GM18499 (cell line): ENCODE measurements at regions not wholly inside any gene's neighbourhood (a gene's known extent, or its start where the extent isn't known, plus 50 kb on each side); places are given as distances from the start of the nearest gene placed in this dataset.

Experiments used
- ATAC-seq: cut with Tn5 transposase; IDR thresholded peaks from one replicate; pipeline ENCODE4 v1.9.1; 2021; ENCODE audit warnings: moderate number of reproducible peaks; ENCODE audit not compliant: insufficient read depth, unreplicated experiment

DNA sequence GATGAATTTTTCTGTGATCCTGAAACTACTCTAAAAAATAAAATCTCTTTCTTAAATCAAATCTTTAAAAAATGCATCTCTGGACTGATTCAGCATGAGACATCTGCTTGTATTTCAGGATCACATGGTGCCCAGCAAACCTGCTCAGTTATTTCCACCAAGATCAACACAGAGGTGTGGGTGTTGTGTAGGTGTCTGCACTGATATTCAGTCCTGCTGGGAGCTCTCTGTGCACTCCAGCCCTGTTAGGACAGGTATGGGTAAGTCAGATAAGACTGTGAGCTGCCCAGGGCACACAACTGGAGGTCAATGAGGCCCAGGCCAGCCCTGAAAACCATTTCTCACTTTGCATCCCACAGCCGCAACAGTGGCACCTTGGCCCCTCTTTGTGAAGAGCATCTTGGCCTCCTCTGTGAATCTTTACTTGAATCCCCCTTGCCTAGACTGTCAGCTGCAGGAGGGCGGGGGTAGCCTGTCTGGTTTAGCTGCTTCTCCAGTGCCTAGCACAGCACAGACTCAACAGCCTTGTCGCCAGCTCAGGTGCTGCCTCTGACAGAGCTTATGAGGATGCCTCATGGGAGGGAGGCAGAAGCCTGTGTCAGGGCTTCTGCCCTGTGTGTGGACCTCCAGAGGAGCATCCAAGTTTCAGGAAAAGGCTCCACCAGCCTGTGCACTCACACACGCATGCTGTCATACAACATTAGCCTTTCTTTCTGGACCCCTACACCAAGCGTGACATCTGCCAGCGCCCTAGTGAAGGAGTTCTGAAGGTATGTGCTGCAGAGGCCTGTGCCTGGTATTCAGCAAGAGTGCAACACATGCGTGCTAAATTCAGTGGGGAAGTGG is 187.6 kb upstream of the CST7 start:
- ATAC-seq = no peak

DNA sequence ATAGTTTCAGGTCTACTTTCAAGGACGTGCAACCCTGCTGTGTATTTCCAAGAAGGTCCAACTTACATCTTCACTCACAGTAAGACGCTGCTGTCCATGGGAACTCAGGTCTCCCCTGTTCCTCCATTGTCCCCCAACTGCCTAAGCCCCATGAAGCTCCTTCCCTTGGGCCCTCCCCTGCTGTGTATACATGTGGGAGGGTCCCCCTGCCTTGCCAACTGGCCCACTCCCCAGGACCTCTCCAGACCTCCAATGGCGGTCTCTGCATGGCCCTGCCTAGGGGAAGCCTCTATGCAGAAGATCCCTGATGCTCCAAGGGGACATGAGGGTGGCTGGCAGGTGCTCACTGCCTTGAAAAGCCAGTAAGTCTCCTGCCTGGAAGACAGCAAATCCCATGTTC is 186.7 kb upstream of the CST7 start:
- ATAC-seq = no peak

DNA sequence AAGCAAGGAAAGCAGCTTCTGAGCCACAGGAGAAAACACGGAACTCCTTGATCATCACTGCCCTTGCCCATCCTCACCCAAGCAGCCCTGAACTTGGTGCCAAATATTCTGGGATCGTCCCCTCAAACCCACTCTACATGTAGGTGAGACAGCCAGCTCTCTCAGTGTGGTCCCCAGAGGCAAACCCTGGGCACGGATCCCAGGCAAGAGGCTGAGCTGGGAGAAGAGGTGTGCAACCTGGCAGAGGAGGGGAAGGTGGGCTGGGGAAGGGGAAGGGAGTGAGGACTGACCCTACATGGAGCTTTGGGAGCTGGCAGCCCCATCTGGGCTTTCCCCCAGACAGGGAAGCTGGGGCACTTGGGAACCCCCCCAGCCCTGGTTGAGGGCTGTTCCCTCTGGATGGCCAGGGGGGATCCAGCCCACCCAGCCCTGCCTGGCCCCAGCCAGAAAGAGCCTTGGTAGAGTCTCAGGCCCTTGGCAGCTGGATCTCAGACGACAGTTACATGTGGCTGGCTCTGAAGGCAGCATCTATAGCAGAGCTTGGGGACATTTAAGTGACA is 186.2 kb upstream of the CST7 start:
- no peak for ATAC-seq

DNA sequence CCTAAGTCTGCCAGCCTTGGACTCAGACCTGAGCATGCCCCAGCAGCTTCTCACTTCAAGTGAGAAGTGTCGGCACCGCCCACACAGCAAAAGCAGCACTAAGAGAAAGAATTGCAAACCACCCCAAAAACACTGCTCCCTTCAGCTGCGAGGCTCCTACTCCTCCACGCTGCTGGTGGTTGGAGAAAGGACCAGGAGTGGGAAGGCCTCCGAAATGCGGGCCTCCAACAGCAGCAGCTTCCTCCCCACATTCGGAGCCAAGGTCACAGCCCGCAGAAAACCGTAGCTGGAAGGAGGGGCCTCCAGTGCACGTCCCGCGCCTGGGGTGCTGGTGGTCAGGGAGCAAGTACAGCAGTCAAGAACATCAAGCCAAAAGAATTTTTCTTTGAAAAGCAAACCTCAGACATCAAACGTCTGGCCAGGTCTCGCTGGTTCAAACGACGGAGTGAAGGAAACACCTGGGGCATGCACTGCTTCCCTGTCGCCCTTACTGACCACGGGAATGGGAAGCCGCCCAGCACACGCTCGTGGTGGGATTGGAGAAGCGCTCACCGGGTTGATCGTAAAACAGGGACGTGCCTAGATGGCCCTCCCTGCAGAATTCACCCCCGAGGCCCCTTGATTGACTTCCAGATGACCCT is 185.6 kb upstream of the CST7 start:
- no peak for ATAC-seq

DNA sequence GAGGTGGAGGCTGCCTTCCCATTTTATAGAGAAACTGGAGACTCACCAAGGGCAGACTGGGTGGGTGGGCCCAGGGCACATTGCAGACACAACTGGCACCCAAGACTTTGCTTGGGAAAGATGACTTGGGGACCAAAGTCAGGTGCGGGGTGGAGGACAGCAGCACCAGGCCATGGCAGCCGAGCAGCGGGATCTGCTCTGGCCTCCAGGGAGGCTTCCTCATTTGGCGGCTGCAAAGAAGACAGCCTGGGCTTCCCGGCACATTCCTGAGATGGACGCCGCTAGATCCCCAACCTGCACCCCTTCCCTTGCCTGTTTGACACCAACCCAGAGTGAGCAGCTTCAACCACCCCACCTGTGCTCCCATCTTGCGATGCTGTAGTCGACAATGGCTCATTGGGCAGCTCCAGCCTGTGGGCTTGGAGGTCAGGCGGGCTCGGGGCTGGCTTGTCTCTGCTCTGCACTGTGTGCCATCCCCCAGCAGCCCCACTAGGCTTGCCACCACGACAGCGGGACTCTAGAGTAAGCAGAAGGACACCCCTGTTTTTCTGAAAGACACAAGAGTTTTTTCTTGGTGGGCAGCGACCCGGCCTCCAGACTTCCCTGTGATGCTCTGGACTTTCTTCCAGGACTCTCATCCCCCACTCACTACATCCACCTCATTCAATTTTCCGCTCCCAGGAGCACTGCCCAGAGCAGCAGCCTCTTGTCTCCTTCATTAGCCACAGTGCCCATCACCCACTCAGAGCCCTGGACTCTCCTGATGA is 184.9 kb upstream of the CST7 start:
- ATAC-seq = no peak

DNA sequence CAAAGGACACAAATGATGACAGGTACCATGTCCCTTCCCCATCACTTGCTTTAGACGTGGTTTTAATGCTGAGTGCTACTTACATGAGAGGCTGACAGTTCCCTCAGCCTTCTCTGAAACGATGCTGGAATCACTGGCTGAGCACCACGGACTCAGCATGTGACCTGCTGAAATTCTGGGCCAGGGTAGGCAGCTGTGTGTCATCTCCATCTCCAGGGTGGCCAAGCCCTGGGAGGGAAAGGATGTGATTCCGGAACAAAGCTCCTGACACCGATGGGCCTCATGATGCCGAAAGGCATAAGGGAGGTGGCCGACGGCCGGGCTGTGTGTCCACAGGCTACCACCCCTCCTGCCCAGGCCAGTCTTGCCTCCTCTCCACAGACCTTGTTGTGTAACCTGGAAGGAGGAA is 184.3 kb upstream of the CST7 start:
- ATAC-seq = no peak

DNA sequence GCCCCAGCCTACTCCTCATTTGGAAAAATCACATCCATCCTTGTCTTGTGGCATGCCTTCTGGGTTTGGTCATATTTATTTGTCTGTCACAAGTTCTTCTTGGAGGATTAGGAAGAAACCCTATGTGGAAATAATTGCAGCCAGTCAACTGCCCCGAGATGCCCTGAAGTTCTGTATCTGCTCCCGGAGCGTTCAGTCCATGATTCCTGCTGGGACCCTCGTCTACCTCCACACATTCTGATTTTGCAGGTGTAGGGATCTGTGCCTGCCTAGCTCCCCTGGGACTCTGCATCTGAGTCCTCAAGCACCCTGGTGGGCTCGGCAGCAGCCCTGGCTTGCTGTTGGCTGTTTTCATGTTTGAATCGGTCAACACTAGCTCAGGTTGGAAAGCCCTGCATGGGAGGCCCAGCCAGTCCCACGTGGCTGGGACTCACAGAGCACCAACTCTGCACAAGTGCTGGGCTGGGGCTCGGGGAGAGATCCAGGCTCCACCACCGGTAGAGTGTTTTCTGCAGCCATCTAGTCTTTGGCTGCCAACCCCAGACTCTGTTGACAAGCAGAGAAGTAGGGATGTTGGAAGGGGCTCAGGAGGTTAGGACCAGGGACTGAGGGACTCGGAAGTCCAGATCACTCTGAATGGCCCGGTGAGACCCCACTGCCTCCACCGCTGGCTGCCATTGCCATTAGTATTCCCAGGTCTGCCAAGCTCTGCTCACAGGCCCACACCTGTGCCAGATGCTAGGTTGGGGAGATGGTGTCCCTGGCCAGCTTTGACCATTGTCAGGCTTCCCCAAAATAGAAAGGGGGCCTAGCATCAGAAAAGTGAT is 183.5 kb upstream of the CST7 start:
- no peak for ATAC-seq

DNA sequence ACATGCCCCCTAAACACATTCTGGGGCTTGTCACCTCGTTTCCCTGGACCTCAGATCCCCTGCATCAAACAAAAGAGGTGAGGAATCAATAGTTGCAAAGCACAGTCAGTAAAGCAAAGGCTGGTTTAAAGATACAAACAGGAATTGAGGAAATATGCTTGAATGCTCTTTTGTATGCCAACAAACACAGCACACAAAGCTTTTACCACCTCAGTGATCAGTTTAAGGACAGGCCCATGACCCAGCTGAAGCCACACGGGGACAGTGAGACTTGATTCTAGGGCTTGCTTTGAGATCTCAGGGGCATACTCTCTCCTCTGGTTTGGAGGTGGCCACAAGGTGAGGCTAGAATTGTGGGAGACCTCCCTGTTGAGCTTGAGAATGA is 182.9 kb upstream of the CST7 start:
- ATAC-seq = no peak

DNA sequence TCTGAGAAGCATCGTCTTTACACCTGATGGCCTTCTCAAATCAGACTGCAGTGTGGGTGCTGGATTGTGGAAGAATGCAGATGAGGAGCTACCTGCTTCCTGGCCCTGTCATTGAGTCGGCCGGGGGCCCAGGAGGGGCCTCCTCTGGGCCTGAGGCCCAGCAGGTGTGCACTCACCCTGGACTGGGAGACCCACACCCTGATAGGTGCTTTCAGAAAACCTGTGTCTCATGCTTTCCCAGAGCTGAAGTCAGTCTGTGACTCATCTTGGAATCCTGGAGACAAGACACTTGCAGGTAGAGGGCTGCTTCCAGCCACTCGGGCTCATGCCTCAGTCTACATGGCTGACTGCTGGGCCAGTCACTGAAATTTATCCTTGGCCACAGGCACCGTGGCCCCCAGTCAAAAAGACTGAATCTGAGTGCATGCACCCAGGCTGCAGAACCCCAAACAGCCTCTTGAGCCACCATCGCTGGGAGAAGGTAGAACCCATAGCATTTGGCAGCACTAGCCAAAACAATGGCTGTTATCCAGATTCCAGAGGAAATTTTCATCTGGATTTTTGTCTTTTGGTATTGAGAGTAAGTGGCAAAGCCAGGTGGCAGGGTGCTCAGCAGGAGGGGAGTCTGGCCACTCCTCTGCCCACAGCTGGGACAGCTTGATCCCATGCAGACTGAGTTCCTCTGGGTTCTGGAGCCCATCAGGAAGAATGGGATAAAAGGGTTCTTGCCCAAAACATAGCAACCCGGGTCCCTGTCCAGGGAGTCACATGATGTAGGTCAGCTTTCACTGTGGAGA is 182.0 kb upstream of the CST7 start:
- ATAC-seq = no peak

DNA sequence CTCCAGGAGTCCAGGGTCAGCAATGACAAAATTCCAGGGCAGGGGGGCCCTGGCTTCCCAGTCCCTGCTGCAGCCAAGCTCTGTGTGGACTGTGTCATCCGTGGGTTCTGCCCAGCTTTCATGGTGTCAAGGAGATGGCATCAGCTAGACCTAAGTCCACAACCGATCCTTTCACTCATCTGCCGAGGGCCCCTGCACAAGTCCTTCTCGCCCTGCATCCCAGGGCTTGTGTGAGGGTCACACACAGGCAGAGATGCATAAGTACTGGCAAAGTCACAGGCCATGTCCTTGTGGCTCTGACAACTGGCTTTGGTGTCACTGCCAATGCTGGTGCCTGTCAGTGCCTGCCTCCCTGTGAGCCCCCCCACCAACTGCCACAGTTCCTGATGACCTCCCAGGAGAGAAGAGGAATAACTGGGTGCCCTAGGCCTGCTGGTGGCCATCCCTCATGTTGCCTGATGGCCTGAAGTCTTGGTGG is 181.4 kb upstream of the CST7 start:
- ATAC-seq = no peak

DNA sequence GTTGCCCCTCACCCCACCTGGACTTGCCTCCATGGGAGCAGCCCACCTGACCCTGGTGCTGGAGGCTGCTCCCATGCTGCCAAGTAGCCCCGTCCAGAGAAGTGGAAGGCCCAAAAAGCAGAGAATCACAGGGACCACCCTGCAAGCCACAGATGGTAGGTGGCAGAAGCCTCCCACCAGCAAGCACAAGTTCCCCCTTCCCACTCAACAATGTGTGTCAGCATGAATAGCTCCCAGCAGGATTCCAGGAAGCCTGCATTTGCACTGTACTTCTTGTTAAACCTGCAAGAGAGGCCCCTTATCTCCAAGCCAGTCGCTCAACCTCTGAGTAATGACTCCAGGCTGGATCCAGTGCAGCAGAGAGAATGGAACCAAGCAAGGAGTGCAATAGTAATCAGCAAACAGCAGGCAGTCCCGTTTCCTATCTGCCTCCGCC is 180.8 kb upstream of the CST7 start:
- no peak for ATAC-seq

DNA sequence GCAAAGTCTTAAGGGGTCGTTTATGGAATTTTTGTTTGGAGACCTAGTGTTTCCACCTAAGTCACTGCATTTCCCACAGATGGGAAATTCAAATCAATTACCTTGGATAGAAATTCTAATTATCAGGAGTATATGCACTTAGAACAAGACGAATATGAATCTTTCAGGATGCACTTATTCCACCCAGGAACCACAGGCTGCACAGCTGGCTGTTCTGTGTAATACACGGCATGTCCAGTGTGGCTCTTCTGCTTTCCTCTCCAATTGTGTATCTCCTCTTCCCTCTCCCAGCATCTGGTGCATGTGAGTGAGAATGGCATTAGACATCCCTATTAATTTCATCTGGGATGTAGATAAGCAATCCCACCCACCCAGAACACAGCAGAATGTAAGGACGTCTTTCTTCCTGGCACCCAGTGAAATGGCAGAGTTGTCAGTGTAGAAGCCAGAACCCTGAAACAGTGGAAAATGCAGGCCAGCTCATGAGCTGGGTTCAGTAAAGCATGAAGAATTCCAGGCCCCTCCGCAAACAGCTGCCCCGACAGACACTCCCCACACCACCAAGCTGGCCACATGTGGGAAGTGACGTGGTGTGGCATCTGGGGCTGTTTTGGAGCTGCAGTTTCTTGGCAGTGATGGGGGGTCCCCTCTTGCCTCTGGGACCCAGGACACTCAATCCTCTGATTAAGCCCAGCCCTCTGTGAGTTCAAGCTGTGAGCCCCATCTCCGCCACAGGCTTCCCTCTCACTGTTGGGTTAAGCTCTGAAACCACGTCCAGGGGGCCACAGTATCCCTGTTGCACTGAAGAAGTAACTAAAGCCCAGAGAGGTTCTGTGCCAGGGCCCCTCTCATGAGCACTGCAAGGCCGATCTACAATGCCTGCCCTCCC is 180.1 kb upstream of the CST7 start:
- ATAC-seq = no peak

DNA sequence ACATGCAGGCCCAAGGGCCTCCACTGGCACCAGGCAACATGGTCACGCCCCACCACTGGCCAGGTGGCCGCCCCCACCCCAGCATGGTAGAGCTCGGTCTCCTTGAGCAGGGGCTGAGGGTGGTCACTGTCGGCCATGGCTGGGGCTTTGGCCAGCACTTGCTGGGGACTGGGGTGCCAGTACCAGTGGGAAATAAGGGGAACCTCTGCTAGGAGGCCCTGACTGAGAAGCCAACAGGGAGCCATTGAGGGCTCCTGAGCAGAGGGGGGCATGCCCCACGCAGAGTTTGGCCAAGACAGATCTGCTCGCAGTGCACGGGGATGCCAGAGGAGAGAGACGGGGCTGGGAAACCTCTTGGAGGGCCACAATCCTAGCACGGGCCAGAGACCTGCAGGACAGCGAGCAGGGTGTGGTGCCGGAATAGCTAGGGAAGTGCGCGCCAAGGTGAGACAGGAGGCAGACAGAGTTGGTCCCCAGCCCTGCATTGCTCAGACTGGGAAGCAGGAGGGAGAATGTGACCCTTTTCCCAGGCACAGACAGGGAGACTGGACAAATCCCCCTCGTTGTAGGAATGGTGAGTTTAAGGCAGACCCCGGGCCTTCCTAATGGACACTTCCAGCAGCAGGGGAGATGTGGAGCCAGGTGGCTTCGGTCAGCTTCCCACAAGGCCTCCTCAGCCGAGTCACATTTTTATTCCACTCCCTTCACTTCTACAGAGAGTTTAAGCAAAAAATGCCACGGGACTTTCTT is 179.0 kb upstream of the CST7 start:
- no peak for ATAC-seq

DNA sequence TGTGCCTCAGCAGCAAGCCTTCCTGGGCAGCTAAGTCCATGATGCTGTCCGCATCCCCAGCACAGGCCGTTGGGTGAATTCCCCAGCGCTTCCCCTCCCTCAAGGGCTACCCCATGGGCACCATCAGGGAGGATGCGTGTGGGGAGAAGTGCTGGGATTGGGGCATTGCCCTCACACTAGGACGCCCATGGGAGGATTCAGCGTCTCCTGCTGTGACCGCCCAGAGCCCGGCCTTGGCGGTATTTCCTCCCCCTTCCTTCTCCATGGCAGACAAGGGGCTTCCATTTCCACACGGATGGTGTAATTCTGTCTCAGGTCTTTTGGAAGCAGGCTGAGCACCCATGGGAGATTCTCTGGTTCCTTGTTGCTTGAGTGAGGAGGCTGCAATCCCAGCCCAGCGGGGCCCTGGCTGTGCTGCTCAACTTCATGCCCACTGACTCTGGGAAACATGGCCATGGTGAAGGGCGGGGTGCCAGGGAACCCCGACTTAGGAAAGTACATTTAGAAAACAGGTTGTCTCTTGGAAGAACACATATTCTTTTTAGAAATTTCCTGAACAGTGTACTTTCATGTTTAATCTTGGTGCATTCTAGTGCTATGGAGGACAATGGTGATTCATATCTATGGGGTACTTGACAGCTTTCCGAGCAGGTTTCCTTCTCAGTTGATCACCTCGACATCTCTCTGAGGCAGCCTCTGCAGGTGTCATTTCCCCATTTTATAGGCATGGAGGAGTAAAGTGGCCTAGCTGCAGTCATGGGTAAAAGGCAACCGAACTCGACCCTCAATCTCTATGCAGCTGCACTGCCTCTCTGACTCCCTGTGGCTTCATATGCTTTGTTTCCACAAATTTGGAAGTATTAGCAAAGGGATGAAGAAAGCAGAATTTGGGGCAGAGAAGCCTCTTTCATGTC is 178.2 kb upstream of the CST7 start:
- ATAC-seq = no peak

DNA sequence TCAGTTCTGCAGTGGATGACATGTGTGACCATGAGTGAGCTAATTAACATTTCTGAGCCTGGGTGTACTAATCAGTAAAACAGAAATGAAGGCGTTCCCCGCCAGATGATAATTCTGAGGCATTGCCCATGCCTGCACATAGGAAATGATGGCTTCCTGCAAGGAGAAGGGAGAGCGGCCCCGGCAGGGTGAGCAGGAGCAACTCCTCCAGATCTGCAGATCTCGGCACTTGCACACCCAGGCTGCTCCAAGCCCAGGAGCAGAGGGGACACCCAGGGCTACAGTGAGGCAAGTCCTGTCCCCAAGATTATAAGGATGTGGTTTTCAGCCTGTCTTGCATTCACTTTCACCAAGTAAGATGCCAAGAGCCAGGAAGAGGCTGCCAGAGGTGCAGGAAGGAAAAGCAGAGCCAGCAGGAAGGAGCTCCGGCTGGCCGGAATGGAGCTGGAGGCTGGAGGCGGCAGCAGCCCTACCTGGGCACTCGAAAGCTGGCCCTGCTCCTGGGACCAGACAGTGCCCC is 177.5 kb upstream of the CST7 start:
- no peak for ATAC-seq

DNA sequence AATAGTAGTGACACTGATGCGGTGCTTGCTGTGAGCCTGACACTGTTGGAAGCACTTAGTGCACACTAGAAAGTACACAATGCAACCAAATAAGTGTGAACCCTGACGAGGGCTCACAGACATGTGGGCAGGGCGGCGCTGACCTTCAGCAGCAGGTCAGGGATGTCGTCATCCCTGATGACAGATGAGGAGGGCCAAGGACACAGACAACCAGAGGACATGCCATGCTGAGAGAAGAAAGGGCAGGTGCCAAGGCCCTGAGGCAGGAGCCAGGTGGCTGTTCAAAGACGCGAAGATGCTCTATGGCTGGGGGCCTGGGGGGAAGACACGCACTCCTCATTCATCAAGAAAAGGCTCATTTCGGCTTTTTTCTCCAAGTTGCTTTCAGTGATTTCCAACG is 176.4 kb upstream of the CST7 start:
- no peak for ATAC-seq
